Thoracic aorta (tissue), 2 donors: ENCODE measurements at regions not wholly inside any gene's neighbourhood (a gene's known extent, or its start where the extent isn't known, plus 50 kb on each side); places are given as distances from the start of the nearest gene placed in this dataset.

Experiments used
- ATAC-seq: fragments of 150-250 bp; one replicate; pipeline ENCODE4 v1.8.0; 2017; ENCODE audit warnings: low read depth; ENCODE audit not compliant: insufficient number of reproducible peaks, low FRiP score
- DNase-seq: peaks from one replicate; pipeline ENCODE4 v3.0.0-alpha.2; 2020; ENCODE audit warnings: low spot score
- H3K27ac ChIP-seq, 2 donors: fragments of 200-600 bp; sonication (generic); 1 replicate in 1 of 2; 2 replicates in 1 of 2; pipeline ENCODE4 v1.5.1; 2016; ENCODE audit warnings: mild to moderate bottlenecking in 2 of 2, moderate library complexity in 2 of 2
- H3K27me3 ChIP-seq: fragments of 200-600 bp; sonication (generic); replicated peaks from 2 replicates; pipeline ENCODE4 v1.6.0; 2016; ENCODE audit warnings: mild to moderate bottlenecking; ENCODE audit not compliant: insufficient read depth
- H3K36me3 ChIP-seq: fragments of 200-600 bp; sonication (generic); one replicate; pipeline ENCODE4 v1.5.1; 2016
- H3K4me1 ChIP-seq, 2 donors: fragments of 200-600 bp; sonication (generic); 1 replicate in 1 of 2; 2 replicates in 1 of 2; pipeline versions ENCODE4 v1.5.1 to v1.6.0; 2016; ENCODE audit warnings: low read depth in 2 of 2, mild to moderate bottlenecking in 1 of 2; ENCODE audit not compliant: control insufficient read depth in 1 of 2
- H3K4me3 ChIP-seq: fragments of 200-600 bp; sonication (generic); 2 replicates; pipeline ENCODE4 v1.5.1; 2016; ENCODE audit warnings: mild to moderate bottlenecking
- H3K9me3 ChIP-seq: fragments of 200-600 bp; sonication (generic); 2 replicates; pipeline ENCODE4 v1.5.1; 2016
- CTCF ChIP-seq: fragments of 200-600 bp; sonication (generic); IDR thresholded peaks from one replicate; pipeline ENCODE4 v1.5.1; 2019; ENCODE audit warnings: antibody characterized with exemption

- Histone ChIP-seq H3K27ac (no peak overlapping the region), H3K27me3 (no peaks in the 10 kb centered on the region), H3K36me3 (no peaks in the 10 kb centered on the region), H3K9me3 (no peaks in the 10 kb centered on the region), H3K4me3 (no peak overlapping the region), H3K4me1 (no peaks in the 10 kb centered on the region)
- no peak for TF ChIP-seq CTCF
- ATAC-seq (no peak), DNase-seq (no peak)
These were observed 644.3 kb upstream of the PTCHD4 start for GRCh38 chr6:48755315-48755714.

- H3K27me3 ChIP-seq: no peaks in the 10 kb centered on the region
- DNase-seq: no peak
- ATAC-seq: no peak
- H3K4me1 ChIP-seq: no peaks in the 10 kb centered on the region
- H3K27ac ChIP-seq: no peak overlapping the region
- H3K9me3 ChIP-seq: no peaks in the 10 kb centered on the region
- no peaks in the 10 kb centered on the region for H3K36me3 ChIP-seq
- TF ChIP-seq CTCF: no peak
- no peak overlapping the region for H3K4me3 ChIP-seq
These were observed 643.6 kb upstream of the PTCHD4 start for GRCh38 chr6:48754641-48755040.

GRCh38 chr6:48750861-48751260 lies 639.9 kb upstream of the PTCHD4 start:
- ATAC-seq: no peak
- H3K36me3 ChIP-seq: no peaks in the 10 kb centered on the region
- no peaks in the 10 kb centered on the region for H3K4me1 ChIP-seq
- no peaks in the 10 kb centered on the region for H3K9me3 ChIP-seq
- H3K27ac ChIP-seq: no peak overlapping the region
- no peaks in the 10 kb centered on the region for H3K27me3 ChIP-seq
- TF ChIP-seq CTCF: no peak
- no peak for DNase-seq
- no peak overlapping the region for H3K4me3 ChIP-seq

GRCh38 chr6:48747471-48747870 lies 636.5 kb upstream of the PTCHD4 start:
- Histone ChIP-seq H3K9me3 (no peaks in the 10 kb centered on the region), H3K27me3 (no peaks in the 10 kb centered on the region), H3K4me3 (no peak overlapping the region), H3K27ac (no peak overlapping the region), H3K4me1 (no peaks in the 10 kb centered on the region), H3K36me3 (no peaks in the 10 kb centered on the region)
- DNase-seq: no peak
- no peak for TF ChIP-seq CTCF
- ATAC-seq: no peak

- DNase-seq (no peak), ATAC-seq (no peak)
- no peaks in the 10 kb centered on the region for H3K9me3 ChIP-seq
- H3K4me1 ChIP-seq: no peaks in the 10 kb centered on the region
- H3K27me3 ChIP-seq: no peaks in the 10 kb centered on the region
- H3K4me3 ChIP-seq: no peak overlapping the region
- TF ChIP-seq CTCF: no peak
- no peaks in the 10 kb centered on the region for H3K36me3 ChIP-seq
- H3K27ac ChIP-seq: no peak overlapping the region
These were observed 636.0 kb upstream of the PTCHD4 start for GRCh38 chr6:48747040-48747439.
